ENCODE measurements at regions not wholly inside any gene's neighbourhood (a gene's known extent, or its start where the extent isn't known, plus 50 kb on each side); places are given as distances from the start of the nearest gene placed in this dataset.

- TF ChIP-seq CTCF (conservative IDR thresholded peaks at IDR 0.05; ENCODE audit: low read depth, low read length) = no peak
- no peak for TF ChIP-seq EZH2 (IDR thresholded peaks at IDR 0.05; ENCODE audit: borderline replicate concordance, low read depth, low read length, poor library complexity, severe bottlenecking)
Measured at GRCh38 chr7:15998617-15999016, 312.1 kb upstream of the MEOX2 start.

Measured in A673 (cell line).